Left lung (tissue), 4 donors: ENCODE measurements at regions not wholly inside any gene's neighbourhood (a gene's known extent, or its start where the extent isn't known, plus 50 kb on each side); places are given as distances from the start of the nearest gene placed in this dataset.

Experiments
- ATAC-seq: fragments of 200-7000 bp; cut with Tn5 transposase; one replicate; pipeline ENCODE4 v1.9.1; 2020; ENCODE audit warnings: moderate library complexity
- DNase-seq, 4 donors: peaks; one replicate each; pipeline ENCODE4 v3.0.0-alpha.2; 2013 to 2020
- H3K27ac ChIP-seq, 2 donors: fragments of 200-600 bp; sonication (generic) in 1 of 2; one replicate each; pipeline versions ENCODE4 v1.5.0 to v1.8.0; 2020 to 2021
- H3K27me3 ChIP-seq, 2 donors: fragments of 200-600 bp; sonication (generic) in 1 of 2; one replicate each; pipeline versions ENCODE4 v1.5.0 to v1.8.0; 2020 to 2021
- H3K36me3 ChIP-seq, 2 donors: fragments of 200-600 bp; sonication (generic) in 1 of 2; one replicate each; pipeline versions ENCODE4 v1.5.0 to v1.8.0; 2020 to 2021
- H3K4me1 ChIP-seq, 2 donors: fragments of 200-600 bp; one replicate each; pipeline ENCODE4 v1.8.0; 2021
- H3K4me3 ChIP-seq, 2 donors: fragments of 200-600 bp; sonication (generic) in 1 of 2; one replicate each; pipeline versions ENCODE4 v1.5.0 to v1.8.0; 2020 to 2021; ENCODE audit warnings: mild to moderate bottlenecking in 1 of 2
- H3K9me3 ChIP-seq, 2 donors: fragments of 200-600 bp; sonication (generic) in 1 of 2; one replicate each; pipeline versions ENCODE4 v1.5.0 to v1.8.0; 2020 to 2021
- CTCF ChIP-seq, 2 donors: fragments of 200-600 bp; sonication (generic) in 1 of 2; IDR thresholded peaks; one replicate each; pipeline versions ENCODE4 v1.5.0 to v1.8.0; 2021; ENCODE audit warnings: antibody characterized with exemption in 2 of 2
- intact Hi-C, 2 donors: fragments of 100-400 bp; cut with DNase I; formaldehyde crosslinking; loops; one replicate each; pipeline versions ENCODE4 v1.11.2 to v1.14.2; 2022
- donor health status: DM: no; HTN: yes; CAD: no.
- donor health status: DM: no; HTN: no; CAD: no.

GRCh38 chr3:89622063-89622700 lies 514.8 kb downstream of the EPHA3 start:
- no peak for ATAC-seq
- TF ChIP-seq CTCF (IDR thresholded peaks at IDR 0.05): no peak
- no peak for DNase-seq

GRCh38 chr3:89624494-89624893 lies 517.1 kb downstream of the EPHA3 start:
- ATAC-seq (no peak), DNase-seq (no peak)
- Histone ChIP-seq H3K27me3 (no peaks in the 10 kb centered on the region), H3K27ac (no peak overlapping the region), H3K4me1 (no peaks in the 10 kb centered on the region), H3K36me3 (no peaks in the 10 kb centered on the region), H3K4me3 (no peak overlapping the region), H3K9me3 (no peaks in the 10 kb centered on the region)
- intact Hi-C loops: no loop called here
- no peak for TF ChIP-seq CTCF (IDR thresholded peaks at IDR 0.05)

More at GRCh38 chr3:89622063-89622700, 514.8 kb downstream of the EPHA3 start:
- H3K4me1 ChIP-seq: no peaks in the 10 kb centered on the region
- no peaks in the 10 kb centered on the region for H3K9me3 ChIP-seq
- H3K36me3 ChIP-seq: no peaks in the 10 kb centered on the region
- intact Hi-C loops: no loop called here
- H3K4me3 ChIP-seq: no peak overlapping the region
- H3K27me3 ChIP-seq: no peaks in the 10 kb centered on the region
- H3K27ac ChIP-seq: no peak overlapping the region

- Histone ChIP-seq H3K9me3 (no peaks in the 10 kb centered on the region), H3K36me3 (no peaks in the 10 kb centered on the region), H3K4me3 (no peak overlapping the region), H3K27ac (no peak overlapping the region), H3K27me3 (no peaks in the 10 kb centered on the region), H3K4me1 (no peaks in the 10 kb centered on the region)
- TF ChIP-seq CTCF (IDR thresholded peaks at IDR 0.05): no peak
- no peak for DNase-seq
- intact Hi-C loops: no loop called here
- no peak for ATAC-seq
Measured at GRCh38 chr3:89625945-89626344, 518.5 kb downstream of the EPHA3 start.

- ATAC-seq: no peak
- Histone ChIP-seq H3K27ac (no peak overlapping the region), H3K27me3 (no peaks in the 10 kb centered on the region), H3K9me3 (no peaks in the 10 kb centered on the region), H3K4me3 (no peak overlapping the region), H3K36me3 (no peaks in the 10 kb centered on the region), H3K4me1 (no peaks in the 10 kb centered on the region)
- no peak for DNase-seq
- no peak for TF ChIP-seq CTCF (IDR thresholded peaks at IDR 0.05)
- intact Hi-C loops: no loop called here
Measured at GRCh38 chr3:89628856-89629670, 521.6 kb downstream of the EPHA3 start.

GRCh38 chr3:89635137-89635536 lies 527.7 kb downstream of the EPHA3 start:
- Histone ChIP-seq H3K9me3 (peaks cover 0 to 8% of the 10 kb centered on the region in 2 donors), H3K4me3 (no peak overlapping the region), H3K27me3 (no peaks in the 10 kb centered on the region), H3K27ac (no peak overlapping the region), H3K4me1 (no peaks in the 10 kb centered on the region), H3K36me3 (no peaks in the 10 kb centered on the region)
- DNase-seq (no peak), ATAC-seq (no peak)
- no peak for TF ChIP-seq CTCF (IDR thresholded peaks at IDR 0.05)
- intact Hi-C loops: no loop called here
